ENCODE measurements at regions not wholly inside any gene's neighbourhood (a gene's known extent, or its start where the extent isn't known, plus 50 kb on each side); places are given as distances from the start of the nearest gene placed in this dataset.

- Histone ChIP-seq H3K27ac (ENCODE audit: low read depth, low read length) (no peak overlapping the region), H3K9ac (ENCODE audit: low read depth in 1 of 2, low read length in 2 of 2) (no peak overlapping the region), H3K4me3 (ENCODE audit: low read depth in 1 of 2, low read length in 2 of 2) (no peak overlapping the region), H3K27me3 (ENCODE audit: control insufficient read depth in 1 of 2, insufficient read depth in 2 of 2, low read length in 2 of 2) (no peaks in the 10 kb centered on the region), H3K36me3 (ENCODE audit: control insufficient read depth in 1 of 2, insufficient read depth in 2 of 2, low read length in 2 of 2) (no peaks in the 10 kb centered on the region), H3K4me1 (ENCODE audit: control insufficient read depth in 1 of 2, insufficient read depth in 2 of 2, low read length in 2 of 2) (no peaks in the 10 kb centered on the region), H3K9me3 (ENCODE audit: control insufficient read depth in 1 of 2, low read length in 2 of 2) (no peaks in the 10 kb centered on the region)
Observed at GRCh38 chr22:48800886-48801607, 1026.6 kb downstream of the BRD1 start.

DNA sequence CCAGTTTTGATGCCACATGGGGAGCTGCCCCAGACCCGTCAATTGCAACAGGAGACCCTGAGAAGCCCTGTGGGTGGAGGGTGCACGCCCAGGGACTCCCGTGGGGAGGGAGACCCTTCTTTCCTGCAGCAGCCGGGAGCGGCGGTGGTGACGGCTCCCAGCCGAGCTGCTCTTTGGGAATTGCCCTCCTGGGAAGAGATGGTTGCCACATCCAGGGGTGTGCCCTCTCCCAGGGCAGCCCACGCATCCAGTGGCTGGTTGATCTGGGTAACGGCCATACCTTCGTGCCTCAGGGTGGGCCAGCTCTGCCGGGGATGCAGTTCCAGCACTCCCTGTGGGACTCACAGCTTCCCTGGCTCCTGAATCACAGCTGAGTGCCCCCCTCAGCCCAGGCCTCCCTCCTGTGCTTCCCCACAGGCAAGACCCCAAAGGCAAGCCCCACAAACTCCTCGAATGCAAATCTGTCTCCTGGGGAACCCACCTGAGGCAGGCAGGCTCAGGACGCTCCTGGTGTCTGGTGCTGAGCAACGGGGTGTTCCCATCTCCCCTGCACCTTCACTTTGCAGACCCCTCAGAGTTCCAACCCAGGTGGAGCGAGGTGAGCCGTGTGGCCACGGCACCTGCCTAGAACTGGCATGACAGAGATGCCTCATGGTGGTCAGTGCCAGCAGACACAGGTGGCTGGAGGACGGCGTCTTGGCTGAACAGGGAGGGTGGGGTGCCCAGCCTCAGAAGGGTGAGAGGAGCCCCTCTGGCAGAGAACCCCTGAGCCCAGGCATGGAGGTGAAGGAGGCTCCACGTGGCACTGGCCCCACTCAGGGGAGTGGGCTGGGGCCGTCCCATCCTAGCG, 1027.4 kb downstream of the BRD1 start:
- H3K4me1 ChIP-seq (ENCODE audit: control insufficient read depth in 1 of 2, insufficient read depth in 2 of 2, low read length in 2 of 2) = no peaks in the 10 kb centered on the region
- no peak overlapping the region for H3K27ac ChIP-seq (ENCODE audit: low read depth, low read length)
- no peak overlapping the region for H3K9ac ChIP-seq (ENCODE audit: low read depth in 1 of 2, low read length in 2 of 2)
- H3K27me3 ChIP-seq (ENCODE audit: control insufficient read depth in 1 of 2, insufficient read depth in 2 of 2, low read length in 2 of 2) = no peaks in the 10 kb centered on the region
- no peaks in the 10 kb centered on the region for H3K9me3 ChIP-seq (ENCODE audit: control insufficient read depth in 1 of 2, low read length in 2 of 2)
- H3K36me3 ChIP-seq (ENCODE audit: control insufficient read depth in 1 of 2, insufficient read depth in 2 of 2, low read length in 2 of 2) = no peaks in the 10 kb centered on the region
- H3K4me3 ChIP-seq (ENCODE audit: low read depth in 1 of 2, low read length in 2 of 2) = no peak overlapping the region

GRCh38 chr22:48799227-48799970, 1028.3 kb downstream of the BRD1 start:
- H3K4me1 ChIP-seq (ENCODE audit: control insufficient read depth in 1 of 2, insufficient read depth in 2 of 2, low read length in 2 of 2) = no peaks in the 10 kb centered on the region
- no peak overlapping the region for H3K9ac ChIP-seq (ENCODE audit: low read depth in 1 of 2, low read length in 2 of 2)
- no peaks in the 10 kb centered on the region for H3K9me3 ChIP-seq (ENCODE audit: control insufficient read depth in 1 of 2, low read length in 2 of 2)
- H3K36me3 ChIP-seq (ENCODE audit: control insufficient read depth in 1 of 2, insufficient read depth in 2 of 2, low read length in 2 of 2) = no peaks in the 10 kb centered on the region
- no peak overlapping the region for H3K27ac ChIP-seq (ENCODE audit: low read depth, low read length)
- H3K27me3 ChIP-seq (ENCODE audit: control insufficient read depth in 1 of 2, insufficient read depth in 2 of 2, low read length in 2 of 2) = no peaks in the 10 kb centered on the region
- no peak overlapping the region for H3K4me3 ChIP-seq (ENCODE audit: low read depth in 1 of 2, low read length in 2 of 2)

- Histone ChIP-seq H3K4me1 (ENCODE audit: control insufficient read depth in 1 of 2, insufficient read depth in 2 of 2, low read length in 2 of 2) (no peaks in the 10 kb centered on the region), H3K27me3 (ENCODE audit: control insufficient read depth in 1 of 2, insufficient read depth in 2 of 2, low read length in 2 of 2) (no peaks in the 10 kb centered on the region), H3K27ac (ENCODE audit: low read depth, low read length) (no peak overlapping the region), H3K9ac (ENCODE audit: low read depth in 1 of 2, low read length in 2 of 2) (no peak overlapping the region), H3K4me3 (ENCODE audit: low read depth in 1 of 2, low read length in 2 of 2) (no peak overlapping the region), H3K36me3 (ENCODE audit: control insufficient read depth in 1 of 2, insufficient read depth in 2 of 2, low read length in 2 of 2) (no peaks in the 10 kb centered on the region), H3K9me3 (ENCODE audit: control insufficient read depth in 1 of 2, low read length in 2 of 2) (no peaks in the 10 kb centered on the region)
Observed at GRCh38 chr22:48798281-48799226, 1029.1 kb downstream of the BRD1 start.

DNA sequence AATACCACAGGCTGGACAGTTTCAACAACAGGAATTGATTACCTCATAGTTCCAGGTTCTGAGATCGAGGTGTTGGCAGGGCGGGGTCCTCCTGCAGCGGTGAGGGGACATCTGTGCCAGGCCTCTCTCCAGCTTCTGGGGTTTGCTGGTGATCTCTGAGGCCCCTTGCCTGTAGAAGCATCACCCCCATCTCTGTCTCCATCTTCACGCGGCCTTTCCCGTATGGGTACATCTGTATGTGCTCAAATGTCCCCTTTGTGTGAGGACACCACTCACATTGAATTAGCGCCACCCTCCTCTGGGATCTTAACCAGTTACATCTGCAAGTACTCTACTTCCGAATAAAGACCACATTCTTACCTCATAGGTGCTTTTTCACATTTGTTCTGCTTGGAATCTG, 1029.9 kb downstream of the BRD1 start:
- H3K4me3 ChIP-seq (ENCODE audit: low read depth in 1 of 2, low read length in 2 of 2) = no peak overlapping the region
- no peaks in the 10 kb centered on the region for H3K4me1 ChIP-seq (ENCODE audit: control insufficient read depth in 1 of 2, insufficient read depth in 2 of 2, low read length in 2 of 2)
- H3K9ac ChIP-seq (ENCODE audit: low read depth in 1 of 2, low read length in 2 of 2) = no peak overlapping the region
- no peaks in the 10 kb centered on the region for H3K9me3 ChIP-seq (ENCODE audit: control insufficient read depth in 1 of 2, low read length in 2 of 2)
- no peaks in the 10 kb centered on the region for H3K27me3 ChIP-seq (ENCODE audit: control insufficient read depth in 1 of 2, insufficient read depth in 2 of 2, low read length in 2 of 2)
- no peak overlapping the region for H3K27ac ChIP-seq (ENCODE audit: low read depth, low read length)
- no peaks in the 10 kb centered on the region for H3K36me3 ChIP-seq (ENCODE audit: control insufficient read depth in 1 of 2, insufficient read depth in 2 of 2, low read length in 2 of 2)

DNA sequence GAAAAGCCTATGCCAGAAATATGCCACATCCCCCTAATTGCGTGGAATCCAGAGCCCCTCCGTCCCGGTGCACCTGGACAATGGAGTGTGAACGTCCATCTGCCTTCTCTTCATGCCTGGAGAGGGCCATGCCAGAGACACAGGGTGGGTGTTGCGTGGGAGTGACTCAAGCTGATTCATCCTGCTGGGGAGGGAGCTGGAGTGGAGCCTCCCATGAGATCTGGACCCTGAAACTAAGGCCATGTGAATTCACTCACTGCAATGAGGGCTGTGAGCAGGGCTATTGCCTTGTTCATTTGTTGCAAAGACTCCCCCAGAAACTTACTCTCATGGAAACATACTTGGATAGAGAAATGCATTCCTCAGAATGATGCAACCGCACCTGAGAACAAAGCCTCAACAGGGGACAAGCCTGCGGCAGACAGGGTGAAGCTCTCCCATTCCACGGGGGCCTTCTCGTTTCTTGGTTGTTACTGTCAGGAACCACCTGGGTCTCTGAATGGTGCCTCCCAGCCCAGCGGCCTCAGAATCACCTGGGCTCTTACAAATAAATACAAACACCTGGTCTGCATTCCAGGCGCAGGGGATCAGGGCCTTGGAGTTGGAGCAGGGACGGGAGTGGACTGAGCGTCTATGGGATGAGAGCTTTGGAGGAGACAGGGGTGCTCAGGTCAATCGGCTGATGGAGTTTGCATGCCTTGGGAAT, 1031.2 kb downstream of the BRD1 start:
- Histone ChIP-seq H3K9ac (ENCODE audit: low read depth in 1 of 2, low read length in 2 of 2) (no peak overlapping the region), H3K4me1 (ENCODE audit: control insufficient read depth in 1 of 2, insufficient read depth in 2 of 2, low read length in 2 of 2) (no peaks in the 10 kb centered on the region), H3K36me3 (ENCODE audit: control insufficient read depth in 1 of 2, insufficient read depth in 2 of 2, low read length in 2 of 2) (no peaks in the 10 kb centered on the region), H3K27ac (ENCODE audit: low read depth, low read length) (no peak overlapping the region), H3K27me3 (ENCODE audit: control insufficient read depth in 1 of 2, insufficient read depth in 2 of 2, low read length in 2 of 2) (no peaks in the 10 kb centered on the region), H3K4me3 (ENCODE audit: low read depth in 1 of 2, low read length in 2 of 2) (no peak overlapping the region), H3K9me3 (ENCODE audit: control insufficient read depth in 1 of 2, low read length in 2 of 2) (no peaks in the 10 kb centered on the region)

- H3K27me3 ChIP-seq (ENCODE audit: control insufficient read depth in 1 of 2, insufficient read depth in 2 of 2, low read length in 2 of 2) = no peaks in the 10 kb centered on the region
- H3K36me3 ChIP-seq (ENCODE audit: control insufficient read depth in 1 of 2, insufficient read depth in 2 of 2, low read length in 2 of 2) = no peaks in the 10 kb centered on the region
- H3K4me3 ChIP-seq (ENCODE audit: low read depth in 1 of 2, low read length in 2 of 2) = no peak overlapping the region
- H3K9ac ChIP-seq (ENCODE audit: low read depth in 1 of 2, low read length in 2 of 2) = no peak overlapping the region
- H3K27ac ChIP-seq (ENCODE audit: low read depth, low read length) = no peak overlapping the region
- no peaks in the 10 kb centered on the region for H3K4me1 ChIP-seq (ENCODE audit: control insufficient read depth in 1 of 2, insufficient read depth in 2 of 2, low read length in 2 of 2)
- no peaks in the 10 kb centered on the region for H3K9me3 ChIP-seq (ENCODE audit: control insufficient read depth in 1 of 2, low read length in 2 of 2)
Observed at GRCh38 chr22:48795664-48796063, 1032.0 kb downstream of the BRD1 start.

DNA sequence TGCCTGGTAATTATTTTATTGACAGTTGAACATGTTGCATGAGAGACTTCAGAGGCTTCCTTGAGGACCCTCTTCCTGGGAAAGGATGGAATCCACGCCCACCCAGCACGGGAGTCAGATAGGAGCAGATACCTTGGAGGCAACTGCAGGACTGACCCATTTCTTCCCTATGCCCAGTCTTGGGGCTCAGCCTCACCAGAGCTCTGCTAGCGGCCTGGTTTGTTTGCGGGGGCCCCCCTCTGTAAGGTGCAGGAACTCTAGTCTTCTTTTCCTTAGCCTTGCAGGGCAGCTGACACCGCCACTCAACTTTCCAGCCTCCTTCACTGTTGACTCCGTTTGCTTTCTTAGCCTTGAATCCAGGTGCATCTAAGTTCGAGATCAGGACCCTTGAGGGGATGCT, 1032.8 kb downstream of the BRD1 start:
- H3K36me3 ChIP-seq (ENCODE audit: control insufficient read depth in 1 of 2, insufficient read depth in 2 of 2, low read length in 2 of 2) = no peaks in the 10 kb centered on the region
- H3K27ac ChIP-seq (ENCODE audit: low read depth, low read length) = no peak overlapping the region
- no peak overlapping the region for H3K9ac ChIP-seq (ENCODE audit: low read depth in 1 of 2, low read length in 2 of 2)
- no peaks in the 10 kb centered on the region for H3K9me3 ChIP-seq (ENCODE audit: control insufficient read depth in 1 of 2, low read length in 2 of 2)
- no peak overlapping the region for H3K4me3 ChIP-seq (ENCODE audit: low read depth in 1 of 2, low read length in 2 of 2)
- H3K27me3 ChIP-seq (ENCODE audit: control insufficient read depth in 1 of 2, insufficient read depth in 2 of 2, low read length in 2 of 2) = no peaks in the 10 kb centered on the region
- H3K4me1 ChIP-seq (ENCODE audit: control insufficient read depth in 1 of 2, insufficient read depth in 2 of 2, low read length in 2 of 2) = no peaks in the 10 kb centered on the region

DNA sequence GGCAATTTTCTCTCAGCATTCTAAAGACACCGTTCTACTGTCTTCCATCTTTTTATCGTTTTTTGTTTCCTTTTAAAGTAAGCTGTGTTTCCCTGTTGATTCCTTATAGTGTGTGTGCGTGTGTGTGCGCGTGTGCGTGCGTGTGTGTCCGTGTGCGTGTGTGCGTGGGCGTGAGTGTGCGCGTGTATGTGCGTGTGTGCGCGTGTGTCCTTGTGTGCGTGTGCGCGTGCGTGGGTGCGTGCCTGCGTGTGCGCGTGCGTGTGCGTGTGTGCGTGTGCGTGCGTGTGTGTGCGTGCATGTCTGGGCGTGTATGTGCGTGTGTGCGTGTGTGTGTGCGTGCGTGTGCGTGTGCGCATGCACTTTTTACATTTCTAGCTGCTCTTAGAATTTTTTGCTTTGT, 1033.7 kb downstream of the BRD1 start:
- Histone ChIP-seq H3K27me3 (ENCODE audit: control insufficient read depth in 1 of 2, insufficient read depth in 2 of 2, low read length in 2 of 2) (no peaks in the 10 kb centered on the region), H3K27ac (ENCODE audit: low read depth, low read length) (no peak overlapping the region), H3K4me3 (ENCODE audit: low read depth in 1 of 2, low read length in 2 of 2) (no peak overlapping the region), H3K4me1 (ENCODE audit: control insufficient read depth in 1 of 2, insufficient read depth in 2 of 2, low read length in 2 of 2) (no peaks in the 10 kb centered on the region), H3K9ac (ENCODE audit: low read depth in 1 of 2, low read length in 2 of 2) (no peak overlapping the region), H3K9me3 (ENCODE audit: control insufficient read depth in 1 of 2, low read length in 2 of 2) (no peaks in the 10 kb centered on the region), H3K36me3 (ENCODE audit: control insufficient read depth in 1 of 2, insufficient read depth in 2 of 2, low read length in 2 of 2) (no peaks in the 10 kb centered on the region)

All from duodenal mucosa (tissue), 2 donors.